ENCODE measurements at regions not wholly inside any gene's neighbourhood (a gene's known extent, or its start where the extent isn't known, plus 50 kb on each side); places are given as distances from the start of the nearest gene placed in this dataset.

DNA sequence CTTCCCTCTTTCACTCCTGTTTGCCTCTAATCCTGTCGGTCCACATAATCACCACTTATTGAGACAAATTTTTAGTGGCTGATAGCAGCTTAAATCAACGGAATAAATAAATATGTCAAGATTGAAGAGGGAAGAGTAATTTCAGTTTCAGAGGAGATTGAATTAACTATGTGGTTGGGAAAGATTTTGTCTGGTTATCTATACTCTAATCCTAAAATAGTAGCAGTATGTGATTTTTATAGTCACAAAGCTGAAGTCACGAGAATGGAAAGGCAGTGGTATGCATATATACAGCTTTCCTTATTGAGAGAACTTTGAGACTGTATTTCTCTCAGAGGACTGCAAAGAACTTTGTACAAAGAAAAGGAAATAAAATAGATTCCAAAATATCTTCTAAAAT is 493.3 kb downstream of the FAT4 start:
- DNase-seq = no peak
- no peak for TF ChIP-seq POLR2A (IDR thresholded peaks at IDR 0.05)
- TF ChIP-seq, protein P1, sequence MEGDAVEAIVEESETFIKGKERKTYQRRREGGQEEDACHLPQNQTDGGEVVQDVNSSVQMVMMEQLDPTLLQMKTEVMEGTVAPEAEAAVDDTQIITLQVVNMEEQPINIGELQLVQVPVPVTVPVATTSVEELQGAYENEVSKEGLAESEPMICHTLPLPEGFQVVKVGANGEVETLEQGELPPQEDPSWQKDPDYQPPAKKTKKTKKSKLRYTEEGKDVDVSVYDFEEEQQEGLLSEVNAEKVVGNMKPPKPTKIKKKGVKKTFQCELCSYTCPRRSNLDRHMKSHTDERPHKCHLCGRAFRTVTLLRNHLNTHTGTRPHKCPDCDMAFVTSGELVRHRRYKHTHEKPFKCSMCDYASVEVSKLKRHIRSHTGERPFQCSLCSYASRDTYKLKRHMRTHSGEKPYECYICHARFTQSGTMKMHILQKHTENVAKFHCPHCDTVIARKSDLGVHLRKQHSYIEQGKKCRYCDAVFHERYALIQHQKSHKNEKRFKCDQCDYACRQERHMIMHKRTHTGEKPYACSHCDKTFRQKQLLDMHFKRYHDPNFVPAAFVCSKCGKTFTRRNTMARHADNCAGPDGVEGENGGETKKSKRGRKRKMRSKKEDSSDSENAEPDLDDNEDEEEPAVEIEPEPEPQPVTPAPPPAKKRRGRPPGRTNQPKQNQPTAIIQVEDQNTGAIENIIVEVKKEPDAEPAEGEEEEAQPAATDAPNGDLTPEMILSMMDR (IDR thresholded peaks at IDR 0.05) = no peak
- H3K9me3 ChIP-seq (replicated peaks in 1 of 3) = no peaks in the 10 kb centered on the region
- no peaks in the 10 kb centered on the region for H3K27me3 ChIP-seq
- H3K27ac ChIP-seq = no peak overlapping the region
- H3K36me3 ChIP-seq (replicated peaks in 1 of 2) = no peaks in the 10 kb centered on the region
- H3K4me1 ChIP-seq (replicated peaks in 1 of 2) = no peaks in the 10 kb centered on the region
- 59 to 65% (median 63%) methylated on average over 3 of the region's 3 CpGs for WGBS, 4 donors
- intact Hi-C loops (cut with DNase I) = no loop called here
- no peak overlapping the region for H3K4me3 ChIP-seq

DNA sequence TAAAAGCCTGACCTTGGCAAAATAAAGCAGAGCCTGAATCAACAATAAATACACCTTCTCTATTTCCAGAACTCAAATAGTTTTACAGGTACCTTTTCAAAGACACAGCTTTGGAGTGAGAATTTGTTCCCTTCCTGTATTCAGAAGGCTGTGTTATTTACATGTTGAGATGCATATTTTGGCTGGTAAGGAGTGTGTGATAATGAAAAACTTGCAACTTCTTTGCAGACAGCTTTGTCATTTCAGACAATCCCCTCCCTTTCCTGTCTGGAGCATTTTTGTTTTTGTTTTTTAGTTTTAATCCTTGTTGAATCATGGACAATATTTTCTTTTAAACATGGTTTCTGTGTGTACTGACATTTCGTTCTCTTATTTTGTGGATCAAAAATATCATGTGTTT is 493.8 kb downstream of the FAT4 start:
- no peak for TF ChIP-seq POLR2A (IDR thresholded peaks at IDR 0.05)
- TF ChIP-seq, protein P1 (IDR thresholded peaks at IDR 0.05) = no peak
- no peak overlapping the region for H3K4me3 ChIP-seq
- H3K27me3 ChIP-seq = no peaks in the 10 kb centered on the region
- DNase-seq = no peak
- no peaks in the 10 kb centered on the region for H3K4me1 ChIP-seq (replicated peaks in 1 of 2)
- H3K36me3 ChIP-seq (replicated peaks in 1 of 2) = no peaks in the 10 kb centered on the region
- intact Hi-C loops (cut with DNase I) = no loop called here
- H3K27ac ChIP-seq = no peak overlapping the region
- H3K9me3 ChIP-seq (replicated peaks in 1 of 3) = no peaks in the 10 kb centered on the region
- WGBS, 4 donors = 47 to 61% (median 57%) methylated on average over 1 of the region's 1 CpG

DNA sequence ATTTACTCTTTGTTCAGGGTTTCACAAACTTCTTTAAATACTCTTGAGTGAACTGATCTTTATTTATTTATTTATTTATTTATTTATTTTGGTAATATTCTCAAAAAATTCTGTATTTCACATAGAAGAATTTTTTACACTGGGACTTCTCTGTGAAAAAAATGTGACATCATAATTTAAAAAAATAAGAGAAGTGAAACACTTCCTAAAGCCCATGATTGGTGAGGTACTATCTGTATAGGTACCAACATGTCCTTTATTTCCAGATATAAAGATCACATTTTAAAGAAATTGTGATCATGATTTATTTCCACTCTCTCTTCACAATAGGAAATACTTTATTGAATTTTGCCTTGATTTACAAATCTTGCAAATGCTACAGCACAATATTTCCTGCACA is 497.1 kb downstream of the FAT4 start:
- Histone ChIP-seq H3K4me3 (no peak overlapping the region), H3K4me1 (replicated peaks in 1 of 2) (no peaks in the 10 kb centered on the region), H3K36me3 (replicated peaks in 1 of 2) (no peaks in the 10 kb centered on the region), H3K27me3 (no peaks in the 10 kb centered on the region), H3K9me3 (replicated peaks in 1 of 3) (no peaks in the 10 kb centered on the region), H3K27ac (no peak overlapping the region)
- TF ChIP-seq, protein P1 (IDR thresholded peaks at IDR 0.05) = no peak
- no peak for TF ChIP-seq POLR2A (IDR thresholded peaks at IDR 0.05)
- DNase-seq = no peak
- intact Hi-C loops (cut with DNase I) = no loop called here

DNA sequence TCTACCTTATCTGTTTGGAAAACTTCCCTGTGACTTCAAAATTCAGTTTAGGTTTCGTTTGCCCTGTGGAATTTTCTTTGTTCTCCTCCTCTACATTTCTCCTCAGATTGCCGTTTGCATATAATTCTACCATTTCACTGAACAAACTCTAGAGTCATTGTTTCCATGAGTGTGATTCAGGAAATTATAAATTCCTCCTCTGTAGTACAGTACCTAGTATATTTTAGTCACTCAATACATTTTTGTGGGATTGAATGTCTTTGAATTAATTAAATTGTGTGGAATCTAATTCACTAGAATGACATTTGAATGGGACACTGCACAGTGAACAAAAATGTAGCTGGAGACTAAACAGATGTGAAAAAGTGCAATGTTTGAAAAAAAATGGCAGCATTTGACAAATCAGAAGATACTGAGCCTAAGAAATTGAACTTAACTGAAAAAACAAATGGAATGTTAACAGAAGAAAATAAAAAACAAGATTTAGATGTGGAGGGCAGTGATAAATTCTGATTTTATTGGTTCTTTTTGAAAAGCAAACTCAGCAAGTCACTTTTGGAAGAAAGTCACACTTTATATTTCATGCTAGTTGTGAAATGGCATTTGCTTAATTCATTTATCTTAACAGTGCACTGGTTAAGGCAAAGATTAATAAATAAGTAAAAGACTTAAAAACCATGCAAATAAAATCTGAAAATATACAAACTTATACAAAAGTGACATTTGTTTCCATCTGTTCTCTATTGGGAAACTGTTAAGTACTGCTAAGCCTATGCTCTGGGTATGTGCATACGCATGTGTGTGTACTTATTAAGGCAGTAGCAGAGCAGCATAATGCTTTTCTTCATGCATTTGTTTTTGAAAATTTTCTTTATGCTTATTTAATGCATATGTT is 512.3 kb downstream of the FAT4 start:
- WGBS, 4 donors = 53 to 64% (median 62%) methylated on average over 3 of the region's 3 CpGs
- H3K4me1 ChIP-seq (replicated peaks in 1 of 2) = no peaks in the 10 kb centered on the region

More for the DNA sequence above, 512.3 kb downstream of the FAT4 start:
- DNase-seq = no peak
- intact Hi-C loops (cut with DNase I) = no loop called here
- no peak for TF ChIP-seq POLR2A (IDR thresholded peaks at IDR 0.05)
- TF ChIP-seq, protein P1 (IDR thresholded peaks at IDR 0.05) = no peak
- Histone ChIP-seq H3K27me3 (no peaks in the 10 kb centered on the region), H3K9me3 (replicated peaks in 1 of 3) (no peaks in the 10 kb centered on the region), H3K4me3 (no peak overlapping the region), H3K36me3 (replicated peaks in 1 of 2) (no peaks in the 10 kb centered on the region), H3K27ac (no peak overlapping the region)
